Erythroblast (primary cell): ENCODE measurements at regions not wholly inside any gene's neighbourhood (a gene's known extent, or its start where the extent isn't known, plus 50 kb on each side); places are given as distances from the start of the nearest gene placed in this dataset.

ENCODE experiments used
- GATA1 ChIP-seq: IDR thresholded peaks from 2 replicates; pipeline ENCODE4 v1.6.1; 2011; ENCODE audit warnings: low read depth, mild to moderate bottlenecking, control low read depth, low read length, moderate library complexity
- POLR2A ChIP-seq: IDR thresholded peaks from 2 replicates; pipeline ENCODE4 v1.6.1; 2011; ENCODE audit warnings: mild to moderate bottlenecking, low read length

GRCh38 chr13:44133626-44134025, 240.0 kb upstream of the SERP2 start:
- TF ChIP-seq POLR2A (no peak), GATA1 (no peak)
